Caco-2 (cell line): ENCODE measurements at regions not wholly inside any gene's neighbourhood (a gene's known extent, or its start where the extent isn't known, plus 50 kb on each side); places are given as distances from the start of the nearest gene placed in this dataset.

Experiments
- BruUV-seq: library from RNA; stranded (reverse); fragments of 400-500 nt; replicated peaks from 2 replicates; lab custom pipeline; 2021; lab: Mats Ljungman, UMichigan
- CTCF ChIA-PET: fragments of 300-600 bp; sonication (Branson Sonifier 250); formaldehyde crosslinking; loops from one replicate; lab custom pipeline; 2022; ENCODE audit warnings: antibody characterized with exemption; lab: Charles Lee
- POLR2A ChIA-PET: fragments of 300-600 bp; sonication (Branson Sonifier 250); formaldehyde crosslinking; loops from one replicate; lab custom pipeline; 2022; ENCODE audit warnings: antibody characterized with exemption; lab: Charles Lee
- DNase-seq, 2 experiments: peaks; one replicate each; pipeline versions ENCODE4 v3.0.0 to v3.0.0-alpha.2; 2020 to 2022
- H3K27me3 ChIP-seq: replicated peaks from 2 replicates; pipeline ENCODE4 v1.6.0; 2011; ENCODE audit warnings: low read length; ENCODE audit not compliant: control insufficient read depth, insufficient read depth
- H3K36me3 ChIP-seq: 2 replicates; pipeline ENCODE4 v1.5.1; 2011; ENCODE audit warnings: low read length; ENCODE audit not compliant: control insufficient read depth, insufficient read depth
- H3K4me1 ChIP-seq: fragments of 250-450 bp; sonication (Bioruptor Pico); 2 replicates; pipeline ENCODE4 v1.5.1; 2020; ENCODE audit warnings: mild to moderate bottlenecking
- H3K4me3 ChIP-seq: 2 replicates; pipeline ENCODE4 v1.5.1; 2011; ENCODE audit warnings: low read depth, mild to moderate bottlenecking, control low read depth, low read length
- H3K9me3 ChIP-seq: fragments of 250-450 bp; sonication (Bioruptor Pico); 2 replicates; pipeline ENCODE4 v1.5.1; 2020; ENCODE audit warnings: mild to moderate bottlenecking, moderate library complexity
- H3K27ac Mint-ChIP-seq: one replicate; pipeline ENCODE4 v1.8.0; 2022; ENCODE audit warnings: mixed read lengths; ENCODE audit not compliant: unreplicated experiment
- H3K27me3 Mint-ChIP-seq: one replicate; pipeline ENCODE4 v1.8.0; 2022; ENCODE audit warnings: mixed read lengths; ENCODE audit not compliant: insufficient read depth, unreplicated experiment
- H3K36me3 Mint-ChIP-seq: one replicate; pipeline ENCODE4 v1.8.0; 2022; ENCODE audit warnings: mild to moderate bottlenecking, mixed read lengths; ENCODE audit not compliant: insufficient read depth, unreplicated experiment
- H3K4me1 Mint-ChIP-seq: one replicate; pipeline ENCODE4 v1.8.0; 2022; ENCODE audit warnings: low read depth, mixed read lengths; ENCODE audit not compliant: unreplicated experiment
- H3K4me3 Mint-ChIP-seq: one replicate; pipeline ENCODE4 v1.8.0; 2022; ENCODE audit warnings: mild to moderate bottlenecking, moderate library complexity, mixed read lengths; ENCODE audit not compliant: unreplicated experiment
- H3K9me3 Mint-ChIP-seq: one replicate; pipeline ENCODE4 v1.8.0; 2022; ENCODE audit warnings: mixed read lengths; ENCODE audit not compliant: unreplicated experiment
- intact Hi-C: fragments of 100-400 bp; cut with micrococcal nuclease; formaldehyde crosslinking; loops from one replicate; pipeline ENCODE4 v1.10.0; 2022; ENCODE audit not compliant: unreplicated experiment
- TF ChIP-seq, protein P1 (sequence below), 2 experiments: fragments of 200-600 bp in 1 of 2; IDR thresholded peaks; 1 replicate in 1 of 2; 2 replicates in 1 of 2; pipeline versions ENCODE4 v1.5.1 to v1.8.0; 2011 to 2022; ENCODE audit warnings: antibody characterized with exemption in 1 of 2, control low read depth in 1 of 2, inconsistent platforms in 1 of 2, low read depth in 1 of 2, low read length in 1 of 2, mild to moderate bottlenecking in 1 of 2, moderate library complexity in 1 of 2; ENCODE audit not compliant: insufficient read depth in 1 of 2, severe bottlenecking in 1 of 2, unreplicated experiment in 1 of 2

GRCh38 chr10:46225597-46225996 lies 61.2 kb upstream of the ANTXRL start:
- peaks cover 9% of the 10 kb centered on the region for H3K4me1 Mint-ChIP-seq
- TF ChIP-seq, protein P1, sequence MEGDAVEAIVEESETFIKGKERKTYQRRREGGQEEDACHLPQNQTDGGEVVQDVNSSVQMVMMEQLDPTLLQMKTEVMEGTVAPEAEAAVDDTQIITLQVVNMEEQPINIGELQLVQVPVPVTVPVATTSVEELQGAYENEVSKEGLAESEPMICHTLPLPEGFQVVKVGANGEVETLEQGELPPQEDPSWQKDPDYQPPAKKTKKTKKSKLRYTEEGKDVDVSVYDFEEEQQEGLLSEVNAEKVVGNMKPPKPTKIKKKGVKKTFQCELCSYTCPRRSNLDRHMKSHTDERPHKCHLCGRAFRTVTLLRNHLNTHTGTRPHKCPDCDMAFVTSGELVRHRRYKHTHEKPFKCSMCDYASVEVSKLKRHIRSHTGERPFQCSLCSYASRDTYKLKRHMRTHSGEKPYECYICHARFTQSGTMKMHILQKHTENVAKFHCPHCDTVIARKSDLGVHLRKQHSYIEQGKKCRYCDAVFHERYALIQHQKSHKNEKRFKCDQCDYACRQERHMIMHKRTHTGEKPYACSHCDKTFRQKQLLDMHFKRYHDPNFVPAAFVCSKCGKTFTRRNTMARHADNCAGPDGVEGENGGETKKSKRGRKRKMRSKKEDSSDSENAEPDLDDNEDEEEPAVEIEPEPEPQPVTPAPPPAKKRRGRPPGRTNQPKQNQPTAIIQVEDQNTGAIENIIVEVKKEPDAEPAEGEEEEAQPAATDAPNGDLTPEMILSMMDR (IDR thresholded peaks at IDR 0.05; ENCODE audit: insufficient read depth in 1 of 2, low read depth in 1 of 2, low read length in 1 of 2, severe bottlenecking in 1 of 2, unreplicated experiment in 1 of 2) = no peak
- no peak overlapping the region for H3K27ac Mint-ChIP-seq
- Histone ChIP-seq H3K4me3 (no peak overlapping the region), H3K27me3 (no peaks in the 10 kb centered on the region), H3K9me3 (no peaks in the 10 kb centered on the region), H3K36me3 (no peaks in the 10 kb centered on the region), H3K4me1 (peaks cover 10% of the 10 kb centered on the region)
- no peaks in the 10 kb centered on the region for H3K9me3 Mint-ChIP-seq
- H3K4me3 Mint-ChIP-seq = no peak overlapping the region
- intact Hi-C loops = loop anchor here (5.0 to 10.0 kb wide), 4 partner anchors 57 to 988 kb away; partner anchors contain the start of gene NCOA4
- no peaks in the 10 kb centered on the region for H3K36me3 Mint-ChIP-seq
- POLR2A ChIA-PET = no interaction called here
- no peak for DNase-seq
- no peaks in the 10 kb centered on the region for H3K27me3 Mint-ChIP-seq
- no TSS peak for BruUV-seq
- CTCF ChIA-PET = no interaction called here

DNA sequence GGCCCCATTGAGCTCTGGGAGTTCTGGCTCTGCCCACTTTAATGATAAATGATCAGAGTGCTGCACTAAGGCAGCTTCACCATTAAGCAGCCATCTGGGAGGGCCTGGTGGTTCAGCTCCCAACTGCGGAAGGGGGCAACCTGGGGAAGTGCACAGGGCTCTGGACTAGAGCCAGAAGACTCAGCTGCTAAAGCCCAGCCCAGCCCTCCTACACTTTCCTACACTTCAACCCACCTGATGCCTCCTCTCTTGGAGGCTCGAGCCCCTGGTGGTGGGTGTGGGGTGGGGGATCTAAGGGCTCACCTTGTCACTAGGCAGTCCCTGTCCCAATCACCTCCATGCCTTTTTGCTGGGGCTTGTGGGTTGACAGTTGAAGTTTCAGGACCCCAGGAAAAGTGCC lies 60.6 kb upstream of the ANTXRL start:
- Mint-ChIP-seq H3K4me1 (peaks cover 9% of the 10 kb centered on the region), H3K27me3 (no peaks in the 10 kb centered on the region), H3K27ac (no peak overlapping the region), H3K4me3 (no peak overlapping the region), H3K9me3 (no peaks in the 10 kb centered on the region), H3K36me3 (no peaks in the 10 kb centered on the region)
- Histone ChIP-seq H3K27me3 (no peaks in the 10 kb centered on the region), H3K4me3 (no peak overlapping the region), H3K4me1 (peaks cover 10% of the 10 kb centered on the region), H3K36me3 (no peaks in the 10 kb centered on the region), H3K9me3 (no peaks in the 10 kb centered on the region)
- POLR2A ChIA-PET = no interaction called here
- CTCF ChIA-PET = no interaction called here
- TF ChIP-seq, protein P1 (IDR thresholded peaks at IDR 0.05; ENCODE audit: insufficient read depth in 1 of 2, low read depth in 1 of 2, low read length in 1 of 2, severe bottlenecking in 1 of 2, unreplicated experiment in 1 of 2) = no peak
- intact Hi-C loops = loop anchor here (5.0 to 10.0 kb wide), 4 partner anchors 56 to 989 kb away; partner anchors contain the start of gene NCOA4
- DNase-seq = no peak
- BruUV-seq = no TSS peak

DNA sequence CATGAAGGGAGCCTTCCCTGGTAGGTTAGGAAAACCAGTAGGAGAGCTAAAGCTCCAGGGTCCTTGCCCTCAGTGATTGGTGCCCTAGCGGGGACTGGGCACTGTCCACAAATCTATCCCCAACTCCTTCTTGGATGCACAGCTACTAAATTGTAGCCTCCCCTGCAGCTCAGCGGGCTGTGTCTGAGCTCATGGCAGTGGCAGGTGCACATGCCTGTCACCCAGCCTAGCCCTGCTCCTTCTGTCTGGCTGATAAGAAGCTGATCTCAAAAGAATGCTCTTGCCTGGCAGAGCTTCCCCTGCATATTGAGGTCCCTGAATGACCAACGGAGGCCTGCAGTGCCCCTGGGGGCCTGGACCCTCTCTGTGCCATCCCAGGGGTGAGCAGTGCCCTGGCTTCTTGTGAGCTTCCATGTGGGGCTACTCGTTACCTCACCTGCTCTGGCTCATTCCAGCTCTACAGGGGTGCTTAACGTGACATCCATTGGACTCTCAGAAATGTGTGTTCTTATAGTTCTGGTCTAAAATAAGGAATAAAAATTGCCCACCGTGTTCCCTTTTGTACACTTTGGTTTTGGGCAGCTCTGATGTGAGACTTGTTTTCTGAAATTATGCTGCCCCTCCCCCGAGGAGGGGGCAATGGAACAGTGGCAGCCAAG lies 59.8 kb upstream of the ANTXRL start:
- ChIA-PET CTCF (no interaction called here), POLR2A (no interaction called here)
- H3K27me3 Mint-ChIP-seq = no peaks in the 10 kb centered on the region
- Histone ChIP-seq H3K27me3 (no peaks in the 10 kb centered on the region), H3K9me3 (no peaks in the 10 kb centered on the region), H3K4me3 (no peak overlapping the region), H3K36me3 (no peaks in the 10 kb centered on the region), H3K4me1 (peaks cover 10% of the 10 kb centered on the region)
- no peak for DNase-seq
- no peaks in the 10 kb centered on the region for H3K36me3 Mint-ChIP-seq
- TF ChIP-seq, protein P1 (IDR thresholded peaks at IDR 0.05; ENCODE audit: insufficient read depth in 1 of 2, low read depth in 1 of 2, low read length in 1 of 2, severe bottlenecking in 1 of 2, unreplicated experiment in 1 of 2) = no peak
- intact Hi-C loops = loop anchor here (5.0 to 10.0 kb wide), 4 partner anchors 55 to 990 kb away; partner anchors contain the start of gene NCOA4
- H3K9me3 Mint-ChIP-seq = no peaks in the 10 kb centered on the region
- no peak overlapping the region for H3K27ac Mint-ChIP-seq
- no peak overlapping the region for H3K4me3 Mint-ChIP-seq
- H3K4me1 Mint-ChIP-seq = peaks cover 9% of the 10 kb centered on the region
- BruUV-seq = no TSS peak
